ENCODE measurements at regions not wholly inside any gene's neighbourhood (a gene's known extent, or its start where the extent isn't known, plus 50 kb on each side); places are given as distances from the start of the nearest gene placed in this dataset.

DNA sequence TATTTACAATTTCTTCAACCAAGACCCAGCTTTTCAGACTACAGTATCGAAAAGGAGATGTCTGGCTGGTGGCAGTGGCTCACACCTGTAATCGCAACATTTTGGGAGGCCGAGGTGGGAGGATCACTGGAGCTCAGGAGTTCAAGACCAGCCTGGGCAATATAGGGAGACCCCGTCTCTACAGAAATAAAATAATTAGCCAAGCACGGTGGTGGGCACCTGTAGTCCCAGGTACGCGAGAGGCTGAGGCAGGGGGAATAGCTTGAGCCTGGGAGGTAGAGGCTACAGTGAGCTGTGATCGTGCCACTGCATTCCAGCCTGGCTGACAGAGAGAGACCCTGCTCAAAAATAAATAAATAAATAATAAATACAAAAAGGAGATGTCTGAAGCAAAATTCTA is 530.5 kb downstream of the BCL11B start (continued):
- TF ChIP-seq, protein P1, sequence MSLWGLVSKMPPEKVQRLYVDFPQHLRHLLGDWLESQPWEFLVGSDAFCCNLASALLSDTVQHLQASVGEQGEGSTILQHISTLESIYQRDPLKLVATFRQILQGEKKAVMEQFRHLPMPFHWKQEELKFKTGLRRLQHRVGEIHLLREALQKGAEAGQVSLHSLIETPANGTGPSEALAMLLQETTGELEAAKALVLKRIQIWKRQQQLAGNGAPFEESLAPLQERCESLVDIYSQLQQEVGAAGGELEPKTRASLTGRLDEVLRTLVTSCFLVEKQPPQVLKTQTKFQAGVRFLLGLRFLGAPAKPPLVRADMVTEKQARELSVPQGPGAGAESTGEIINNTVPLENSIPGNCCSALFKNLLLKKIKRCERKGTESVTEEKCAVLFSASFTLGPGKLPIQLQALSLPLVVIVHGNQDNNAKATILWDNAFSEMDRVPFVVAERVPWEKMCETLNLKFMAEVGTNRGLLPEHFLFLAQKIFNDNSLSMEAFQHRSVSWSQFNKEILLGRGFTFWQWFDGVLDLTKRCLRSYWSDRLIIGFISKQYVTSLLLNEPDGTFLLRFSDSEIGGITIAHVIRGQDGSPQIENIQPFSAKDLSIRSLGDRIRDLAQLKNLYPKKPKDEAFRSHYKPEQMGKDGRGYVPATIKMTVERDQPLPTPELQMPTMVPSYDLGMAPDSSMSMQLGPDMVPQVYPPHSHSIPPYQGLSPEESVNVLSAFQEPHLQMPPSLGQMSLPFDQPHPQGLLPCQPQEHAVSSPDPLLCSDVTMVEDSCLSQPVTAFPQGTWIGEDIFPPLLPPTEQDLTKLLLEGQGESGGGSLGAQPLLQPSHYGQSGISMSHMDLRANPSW (CRISPR knock-in tag; conservative IDR thresholded peaks at IDR 0.05; ENCODE audit: low read depth): no peak
- no peak for TF ChIP-seq KAT7 (CRISPR knock-in tag; IDR thresholded peaks at IDR 0.05; ENCODE audit: borderline replicate concordance)

DNA sequence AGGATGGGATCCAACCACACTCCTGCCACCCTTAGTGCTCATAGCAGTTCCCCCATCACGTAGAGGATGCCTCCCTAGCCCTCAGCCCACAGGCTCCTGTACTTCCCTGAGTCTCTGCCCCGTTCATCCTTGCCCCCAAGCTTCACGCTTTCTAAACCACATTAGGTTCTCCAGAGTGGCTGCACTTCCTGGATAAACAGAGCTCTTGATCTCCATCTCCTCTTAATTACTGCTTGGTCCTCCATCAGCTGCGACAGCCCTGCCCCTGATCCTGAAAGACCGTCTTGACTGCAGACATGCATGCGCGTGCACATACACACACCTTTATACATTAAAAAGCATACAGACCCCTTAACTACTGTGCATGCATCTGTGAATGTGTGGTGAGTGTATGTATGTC is 530.0 kb downstream of the BCL11B start:
- ATAC-seq: no peak
- Mint-ChIP-seq H3K27ac (no peak overlapping the region), H3K9me3 (peaks cover 9% of the 10 kb centered on the region), H3K36me3 (no peaks in the 10 kb centered on the region), H3K4me1 (peaks cover 6% of the 10 kb centered on the region), H3K27me3 (ENCODE audit: low read depth) (no peaks in the 10 kb centered on the region), H3K4me3 (no peak overlapping the region)
- CTCF ChIA-PET: no interaction called here
- no peak for DNase-seq (ENCODE audit: low spot score)
- POLR2A ChIA-PET: no interaction called here
- TF ChIP-seq, protein P2, sequence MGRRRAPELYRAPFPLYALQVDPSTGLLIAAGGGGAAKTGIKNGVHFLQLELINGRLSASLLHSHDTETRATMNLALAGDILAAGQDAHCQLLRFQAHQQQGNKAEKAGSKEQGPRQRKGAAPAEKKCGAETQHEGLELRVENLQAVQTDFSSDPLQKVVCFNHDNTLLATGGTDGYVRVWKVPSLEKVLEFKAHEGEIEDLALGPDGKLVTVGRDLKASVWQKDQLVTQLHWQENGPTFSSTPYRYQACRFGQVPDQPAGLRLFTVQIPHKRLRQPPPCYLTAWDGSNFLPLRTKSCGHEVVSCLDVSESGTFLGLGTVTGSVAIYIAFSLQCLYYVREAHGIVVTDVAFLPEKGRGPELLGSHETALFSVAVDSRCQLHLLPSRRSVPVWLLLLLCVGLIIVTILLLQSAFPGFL (CRISPR knock-in tag; IDR thresholded peaks at IDR 0.05; ENCODE audit: borderline replicate concordance): no peak
- TF ChIP-seq, protein P3, sequence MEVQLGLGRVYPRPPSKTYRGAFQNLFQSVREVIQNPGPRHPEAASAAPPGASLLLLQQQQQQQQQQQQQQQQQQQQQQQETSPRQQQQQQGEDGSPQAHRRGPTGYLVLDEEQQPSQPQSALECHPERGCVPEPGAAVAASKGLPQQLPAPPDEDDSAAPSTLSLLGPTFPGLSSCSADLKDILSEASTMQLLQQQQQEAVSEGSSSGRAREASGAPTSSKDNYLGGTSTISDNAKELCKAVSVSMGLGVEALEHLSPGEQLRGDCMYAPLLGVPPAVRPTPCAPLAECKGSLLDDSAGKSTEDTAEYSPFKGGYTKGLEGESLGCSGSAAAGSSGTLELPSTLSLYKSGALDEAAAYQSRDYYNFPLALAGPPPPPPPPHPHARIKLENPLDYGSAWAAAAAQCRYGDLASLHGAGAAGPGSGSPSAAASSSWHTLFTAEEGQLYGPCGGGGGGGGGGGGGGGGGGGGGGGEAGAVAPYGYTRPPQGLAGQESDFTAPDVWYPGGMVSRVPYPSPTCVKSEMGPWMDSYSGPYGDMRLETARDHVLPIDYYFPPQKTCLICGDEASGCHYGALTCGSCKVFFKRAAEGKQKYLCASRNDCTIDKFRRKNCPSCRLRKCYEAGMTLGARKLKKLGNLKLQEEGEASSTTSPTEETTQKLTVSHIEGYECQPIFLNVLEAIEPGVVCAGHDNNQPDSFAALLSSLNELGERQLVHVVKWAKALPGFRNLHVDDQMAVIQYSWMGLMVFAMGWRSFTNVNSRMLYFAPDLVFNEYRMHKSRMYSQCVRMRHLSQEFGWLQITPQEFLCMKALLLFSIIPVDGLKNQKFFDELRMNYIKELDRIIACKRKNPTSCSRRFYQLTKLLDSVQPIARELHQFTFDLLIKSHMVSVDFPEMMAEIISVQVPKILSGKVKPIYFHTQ (CRISPR knock-in tag; IDR thresholded peaks at IDR 0.05): no peak
- TF ChIP-seq, protein P4, sequence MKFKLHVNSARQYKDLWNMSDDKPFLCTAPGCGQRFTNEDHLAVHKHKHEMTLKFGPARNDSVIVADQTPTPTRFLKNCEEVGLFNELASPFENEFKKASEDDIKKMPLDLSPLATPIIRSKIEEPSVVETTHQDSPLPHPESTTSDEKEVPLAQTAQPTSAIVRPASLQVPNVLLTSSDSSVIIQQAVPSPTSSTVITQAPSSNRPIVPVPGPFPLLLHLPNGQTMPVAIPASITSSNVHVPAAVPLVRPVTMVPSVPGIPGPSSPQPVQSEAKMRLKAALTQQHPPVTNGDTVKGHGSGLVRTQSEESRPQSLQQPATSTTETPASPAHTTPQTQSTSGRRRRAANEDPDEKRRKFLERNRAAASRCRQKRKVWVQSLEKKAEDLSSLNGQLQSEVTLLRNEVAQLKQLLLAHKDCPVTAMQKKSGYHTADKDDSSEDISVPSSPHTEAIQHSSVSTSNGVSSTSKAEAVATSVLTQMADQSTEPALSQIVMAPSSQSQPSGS (CRISPR knock-in tag; IDR thresholded peaks at IDR 0.05; ENCODE audit: borderline replicate concordance, low read depth): no peak
- TF ChIP-seq MXD4 (CRISPR knock-in tag; IDR thresholded peaks at IDR 0.05; ENCODE audit: borderline replicate concordance) (no peak), SMAD4 (CRISPR knock-in tag; IDR thresholded peaks at IDR 0.05) (no peak), ZNF138 (CRISPR knock-in tag; conservative IDR thresholded peaks at IDR 0.05) (no peak), ZNF263 (CRISPR knock-in tag; IDR thresholded peaks at IDR 0.05; ENCODE audit: low read depth) (no peak), TP53 (CRISPR knock-in tag; IDR thresholded peaks at IDR 0.05) (no peak), FOXJ3 (CRISPR knock-in tag; IDR thresholded peaks at IDR 0.05; ENCODE audit: borderline replicate concordance) (no peak), ETV6 (CRISPR knock-in tag; IDR thresholded peaks at IDR 0.05) (no peak)
- TF ChIP-seq, protein P5, sequence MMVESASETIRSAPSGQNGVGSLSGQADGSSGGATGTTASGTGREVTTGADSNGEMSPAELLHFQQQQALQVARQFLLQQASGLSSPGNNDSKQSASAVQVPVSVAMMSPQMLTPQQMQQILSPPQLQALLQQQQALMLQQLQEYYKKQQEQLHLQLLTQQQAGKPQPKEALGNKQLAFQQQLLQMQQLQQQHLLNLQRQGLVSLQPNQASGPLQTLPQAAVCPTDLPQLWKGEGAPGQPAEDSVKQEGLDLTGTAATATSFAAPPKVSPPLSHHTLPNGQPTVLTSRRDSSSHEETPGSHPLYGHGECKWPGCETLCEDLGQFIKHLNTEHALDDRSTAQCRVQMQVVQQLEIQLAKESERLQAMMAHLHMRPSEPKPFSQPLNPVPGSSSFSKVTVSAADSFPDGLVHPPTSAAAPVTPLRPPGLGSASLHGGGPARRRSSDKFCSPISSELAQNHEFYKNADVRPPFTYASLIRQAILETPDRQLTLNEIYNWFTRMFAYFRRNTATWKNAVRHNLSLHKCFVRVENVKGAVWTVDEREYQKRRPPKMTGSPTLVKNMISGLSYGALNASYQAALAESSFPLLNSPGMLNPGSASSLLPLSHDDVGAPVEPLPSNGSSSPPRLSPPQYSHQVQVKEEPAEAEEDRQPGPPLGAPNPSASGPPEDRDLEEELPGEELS (CRISPR knock-in tag; IDR thresholded peaks at IDR 0.05): no peak
- TF ChIP-seq, protein P6, sequence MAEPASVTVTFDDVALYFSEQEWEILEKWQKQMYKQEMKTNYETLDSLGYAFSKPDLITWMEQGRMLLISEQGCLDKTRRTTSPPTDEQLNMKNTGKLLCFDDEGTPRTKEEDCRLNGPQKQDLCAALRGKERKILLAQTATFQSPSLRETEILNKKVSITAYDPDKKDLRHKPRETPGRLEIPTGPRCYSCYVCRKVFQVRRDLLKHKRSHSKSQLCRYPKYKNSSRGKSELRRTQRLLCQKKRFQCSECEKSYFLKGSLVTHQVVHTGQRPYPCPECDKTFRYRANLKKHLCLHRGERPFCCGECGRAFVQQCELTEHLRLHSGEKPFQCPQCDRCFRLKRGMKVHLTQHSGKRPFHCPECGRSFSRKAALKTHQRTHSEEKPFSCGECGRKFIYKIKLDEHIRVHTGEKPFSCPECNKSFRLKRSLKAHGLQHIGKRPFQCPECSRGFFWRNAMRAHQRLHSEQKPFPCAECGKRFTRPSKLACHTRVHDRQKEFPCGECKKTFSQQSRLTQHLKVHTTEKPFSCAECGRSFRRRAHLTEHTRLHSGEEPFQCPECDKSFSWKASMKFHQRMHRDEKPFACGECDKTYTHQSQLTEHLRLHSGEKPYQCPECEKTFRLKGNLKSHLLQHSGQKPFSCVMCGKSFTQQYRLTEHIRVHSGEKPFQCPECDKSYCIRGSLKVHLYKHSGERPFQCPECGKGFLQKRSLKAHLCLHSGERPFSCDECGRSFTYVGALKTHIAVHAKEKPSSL (CRISPR knock-in tag; conservative IDR thresholded peaks at IDR 0.05): no peak

All from WTC11 (cell line).